Choroid plexus epithelial cell (primary cell): ENCODE measurements at regions not wholly inside any gene's neighbourhood (a gene's known extent, or its start where the extent isn't known, plus 50 kb on each side); places are given as distances from the start of the nearest gene placed in this dataset.
"Not testable (repeated sequence)": the region's sequence is repeated elsewhere in the genome, so short reads cannot be mapped to it uniquely, and the experiment has no call there.

ENCODE experiments used
- DNase-seq: peaks from one replicate; pipeline ENCODE4 v3.0.0-alpha.2; 2010; ENCODE audit warnings: low read depth
- H3K4me3 ChIP-seq: 2 replicates; pipeline ENCODE4 v1.5.1; 2011; ENCODE audit warnings: low read depth, mild to moderate bottlenecking, control low read depth, low read length, moderate library complexity
- CTCF ChIP-seq: conservative IDR thresholded peaks from 2 replicates; pipeline ENCODE4 v1.5.1; 2011; ENCODE audit warnings: low read depth, mild to moderate bottlenecking, control low read depth, inconsistent platforms, low read length, moderate library complexity

GRCh38 chr3:125683067-125683829, 88.0 kb upstream of the OSBPL11 start:
- no peak for DNase-seq
- TF ChIP-seq CTCF, result no peak

DNA sequence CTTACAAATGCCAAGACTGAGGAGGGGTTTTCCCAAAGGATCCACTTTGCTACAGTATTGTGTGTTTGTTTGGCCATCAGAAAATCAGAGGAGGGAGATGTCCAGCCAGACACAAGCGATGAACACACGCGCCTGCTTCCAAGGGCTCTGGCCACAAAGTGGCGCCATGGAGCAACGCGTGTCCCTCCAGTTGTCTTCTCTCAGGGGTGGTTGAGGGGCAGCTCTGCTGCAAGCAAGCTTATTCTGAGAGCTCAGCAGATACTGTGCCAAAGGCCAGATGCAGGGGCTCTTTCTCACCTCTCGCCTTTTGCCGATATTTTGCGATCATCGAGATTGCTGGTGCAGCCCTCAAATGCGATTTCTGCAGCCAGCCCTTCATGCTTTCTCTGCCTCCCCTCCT, 88.9 kb upstream of the OSBPL11 start:
- peak; percentile 58 for TF ChIP-seq CTCF
- DNase-seq, result peak; percentile 33
- H3K4me3 ChIP-seq, result no peak overlapping the region

More at GRCh38 chr3:125683067-125683829, 88.0 kb upstream of the OSBPL11 start:
- H3K4me3 ChIP-seq, result no peak overlapping the region

- not testable (repeated sequence) for H3K4me3 ChIP-seq, DNase-seq
Observed at GRCh38 chr3:125685741-125686140, 90.4 kb upstream of the OSBPL11 start.

GRCh38 chr3:125692361-125692760, 97.1 kb upstream of the OSBPL11 start:
- no peak overlapping the region for H3K4me3 ChIP-seq
- no peak for DNase-seq
- no peak for TF ChIP-seq CTCF

- TF ChIP-seq CTCF, result no peak
- H3K4me3 ChIP-seq, result no peak overlapping the region
- DNase-seq, result no peak
Observed at GRCh38 chr3:125693887-125694286, 98.6 kb upstream of the OSBPL11 start.

- DNase-seq, result no peak
- H3K4me3 ChIP-seq, result no peak overlapping the region
- no peak for TF ChIP-seq CTCF
Observed at GRCh38 chr3:125694761-125695294, 99.5 kb upstream of the OSBPL11 start.

DNA sequence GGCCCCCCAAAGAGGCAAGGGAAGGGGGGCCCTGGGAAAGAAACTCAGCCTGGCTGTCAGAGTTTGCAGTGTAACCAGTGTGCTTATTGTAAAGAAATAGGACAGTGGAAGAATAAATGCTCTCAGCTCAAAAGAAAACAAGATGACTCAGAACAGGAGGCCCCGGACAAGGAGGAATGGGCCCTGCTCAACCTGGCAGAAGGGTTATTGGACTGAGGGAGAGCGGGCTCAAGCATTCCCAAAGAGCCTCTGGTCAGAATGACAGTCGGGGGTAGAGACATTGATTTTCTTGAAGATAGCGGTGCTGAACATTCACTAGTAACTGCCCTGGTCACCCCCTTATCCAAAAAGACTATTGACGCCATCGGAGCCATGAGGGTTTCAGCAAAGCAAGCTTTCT, 100.4 kb upstream of the OSBPL11 start:
- no peak overlapping the region for H3K4me3 ChIP-seq
- TF ChIP-seq CTCF, result no peak
- no peak for DNase-seq

DNA sequence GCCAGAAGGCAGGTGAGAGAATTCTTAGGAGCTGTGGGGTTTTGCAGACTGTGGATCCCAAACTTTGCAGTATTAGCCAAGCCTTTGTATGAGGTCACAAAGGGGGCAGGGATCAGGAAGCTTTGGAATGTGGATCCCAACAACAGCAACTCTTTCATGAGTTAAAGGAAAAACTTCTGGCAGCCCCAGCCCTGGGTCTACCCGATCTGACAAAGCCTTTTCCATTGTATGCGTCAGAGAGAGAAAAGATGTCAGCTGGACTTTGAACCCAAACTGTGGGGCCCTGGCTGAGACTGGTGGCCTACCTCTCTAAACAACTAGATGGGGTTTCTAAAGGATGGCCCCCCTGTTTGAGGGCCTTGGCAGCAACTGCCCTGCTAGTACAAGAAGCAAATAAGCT, 101.8 kb upstream of the OSBPL11 start:
- H3K4me3 ChIP-seq, DNase-seq: not testable (repeated sequence)

GRCh38 chr3:125697979-125698640, 102.8 kb upstream of the OSBPL11 start:
- not testable (repeated sequence) for DNase-seq, H3K4me3 ChIP-seq
